ENCODE measurements at regions not wholly inside any gene's neighbourhood (a gene's known extent, or its start where the extent isn't known, plus 50 kb on each side); places are given as distances from the start of the nearest gene placed in this dataset.

DNA sequence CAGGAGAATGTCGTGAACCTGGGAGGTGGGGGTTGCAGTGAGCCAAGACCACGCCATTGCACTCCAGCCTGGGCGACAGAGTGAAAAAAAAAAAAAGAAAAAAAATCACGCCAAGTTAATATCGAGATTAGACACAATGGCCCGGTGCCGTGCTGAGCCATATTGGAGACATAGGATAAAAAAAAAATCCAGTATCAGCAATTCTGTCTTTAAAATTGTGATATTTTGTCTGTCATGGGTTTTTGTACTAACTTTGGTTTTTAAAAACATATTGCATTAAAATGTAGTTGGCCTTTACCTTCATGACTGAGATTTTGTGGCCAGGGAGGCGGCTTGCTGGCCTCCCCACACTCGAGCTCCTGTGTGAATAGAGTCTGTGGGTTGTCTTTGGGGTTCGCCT is 62.8 kb upstream of the PITRM1 start:
- intact Hi-C loops (cut with DNase I), result loop anchor here in 9 of 10 donors (5.0 to 10.0 kb wide), 10 partner anchors 542 to 1532 kb away; partner anchors contain the start of gene KLF6 (in 1 of the 9)
- TF ChIP-seq POLR2A (IDR thresholded peaks at IDR 0.05), result no peak
- TF ChIP-seq, protein P1, sequence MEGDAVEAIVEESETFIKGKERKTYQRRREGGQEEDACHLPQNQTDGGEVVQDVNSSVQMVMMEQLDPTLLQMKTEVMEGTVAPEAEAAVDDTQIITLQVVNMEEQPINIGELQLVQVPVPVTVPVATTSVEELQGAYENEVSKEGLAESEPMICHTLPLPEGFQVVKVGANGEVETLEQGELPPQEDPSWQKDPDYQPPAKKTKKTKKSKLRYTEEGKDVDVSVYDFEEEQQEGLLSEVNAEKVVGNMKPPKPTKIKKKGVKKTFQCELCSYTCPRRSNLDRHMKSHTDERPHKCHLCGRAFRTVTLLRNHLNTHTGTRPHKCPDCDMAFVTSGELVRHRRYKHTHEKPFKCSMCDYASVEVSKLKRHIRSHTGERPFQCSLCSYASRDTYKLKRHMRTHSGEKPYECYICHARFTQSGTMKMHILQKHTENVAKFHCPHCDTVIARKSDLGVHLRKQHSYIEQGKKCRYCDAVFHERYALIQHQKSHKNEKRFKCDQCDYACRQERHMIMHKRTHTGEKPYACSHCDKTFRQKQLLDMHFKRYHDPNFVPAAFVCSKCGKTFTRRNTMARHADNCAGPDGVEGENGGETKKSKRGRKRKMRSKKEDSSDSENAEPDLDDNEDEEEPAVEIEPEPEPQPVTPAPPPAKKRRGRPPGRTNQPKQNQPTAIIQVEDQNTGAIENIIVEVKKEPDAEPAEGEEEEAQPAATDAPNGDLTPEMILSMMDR (IDR thresholded peaks at IDR 0.05), result no peak

DNA sequence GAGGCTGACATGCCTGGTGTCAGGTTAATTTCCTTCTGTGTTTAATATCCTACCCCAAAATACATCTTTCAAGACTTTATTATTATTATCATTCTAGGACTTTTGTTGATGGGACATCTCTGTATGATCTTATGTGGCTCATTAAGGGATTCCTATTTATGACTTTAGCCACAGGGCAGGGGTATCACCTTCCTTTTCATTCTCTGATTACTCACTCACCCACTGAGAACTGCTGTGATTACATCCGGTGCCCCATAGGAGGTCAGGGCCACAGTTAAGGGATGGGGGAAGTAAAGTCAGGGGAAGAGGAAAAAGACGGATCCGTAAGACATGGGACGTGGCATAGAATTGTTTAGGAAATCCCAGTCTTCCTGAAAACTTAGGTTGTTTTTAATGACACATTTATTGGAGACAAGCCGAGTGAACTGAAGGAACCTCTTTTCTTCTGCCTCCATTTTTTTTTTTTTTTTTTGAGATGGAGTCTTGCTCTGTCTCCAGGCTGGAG is 61.0 kb upstream of the PITRM1 start:
- ATAC-seq, result no peak
- Histone ChIP-seq H3K4me1 (peaks cover 0 to 3% (median 0%) of the 10 kb centered on the region in 12 donors), H3K27ac (no peak overlapping the region), H3K36me3 (no peaks in the 10 kb centered on the region), H3K9me3 (no peaks in the 10 kb centered on the region), H3K4me3 (no peak overlapping the region), H3K27me3 (no peaks in the 10 kb centered on the region)
- intact Hi-C loops (cut with DNase I), result loop anchor here in 7 of 10 donors (10.0 kb wide), 4 partner anchors 551 to 1531 kb away; partner anchors contain the start of gene KLF6 (in 1 of the 7)
- no peak for DNase-seq
- TF ChIP-seq POLR2A (IDR thresholded peaks at IDR 0.05), result no peak
- TF ChIP-seq, protein P1 (IDR thresholded peaks at IDR 0.05), result no peak
- WGBS, 4 donors, result 65 to 83% (median 75%) methylated on average over 5 of the region's 5 CpGs

More for the DNA sequence above, 62.8 kb upstream of the PITRM1 start:
- ATAC-seq, result no peak
- Histone ChIP-seq H3K36me3 (no peaks in the 10 kb centered on the region), H3K27me3 (no peaks in the 10 kb centered on the region), H3K4me3 (no peak overlapping the region), H3K27ac (no peak overlapping the region), H3K4me1 (peaks cover 0 to 10% (median 3%) of the 10 kb centered on the region in 12 donors), H3K9me3 (no peaks in the 10 kb centered on the region)
- DNase-seq, result no peak
- WGBS, 4 donors, result 91 to 94% (median 93%) methylated on average over 10 of the region's 10 CpGs

- TF ChIP-seq, protein P1 (IDR thresholded peaks at IDR 0.05), result peak in 4 of 12 donors; percentile 5 to 21 (median 20)
- TF ChIP-seq POLR2A (IDR thresholded peaks at IDR 0.05), result no peak
- intact Hi-C loops (cut with DNase I), result loop anchor here in 7 of 10 donors (10.0 kb wide), 4 partner anchors 553 to 1533 kb away; partner anchors contain the start of gene KLF6 (in 1 of the 7)
- ATAC-seq (peak in 2 of 4 donors; percentile 35 to 79), DNase-seq (no peak)
- H3K4me1 ChIP-seq, result peaks cover 0 to 15% (median 5%) of the 10 kb centered on the region in 12 donors
- 88 to 95% (median 91%) methylated on average over 12 of the region's 12 CpGs for WGBS, 4 donors
- H3K9me3 ChIP-seq, result no peaks in the 10 kb centered on the region
- no peak overlapping the region for H3K4me3 ChIP-seq
- H3K27ac ChIP-seq, result no peak overlapping the region
- H3K36me3 ChIP-seq, result no peaks in the 10 kb centered on the region
- no peaks in the 10 kb centered on the region for H3K27me3 ChIP-seq
Observed at GRCh38 chr10:3231951-3232730, 59.6 kb upstream of the PITRM1 start.

- ATAC-seq, result no peak
- Histone ChIP-seq H3K36me3 (no peaks in the 10 kb centered on the region), H3K4me1 (peaks cover 0 to 17% (median 9%) of the 10 kb centered on the region in 12 donors), H3K9me3 (no peaks in the 10 kb centered on the region), H3K4me3 (no peak overlapping the region), H3K27ac (no peak overlapping the region), H3K27me3 (no peaks in the 10 kb centered on the region)
- DNase-seq, result no peak
- 65 to 84% (median 79%) methylated on average over 3 of the region's 3 CpGs for WGBS, 4 donors
- TF ChIP-seq, protein P1 (IDR thresholded peaks at IDR 0.05), result no peak
- TF ChIP-seq POLR2A (IDR thresholded peaks at IDR 0.05), result no peak
- intact Hi-C loops (cut with DNase I), result loop anchor here in 7 of 10 donors (10.0 kb wide), 4 partner anchors 555 to 1535 kb away; partner anchors contain the start of gene KLF6 (in 1 of the 7)
Observed at GRCh38 chr10:3229815-3230214, 57.2 kb upstream of the PITRM1 start.

All from heart left ventricle (tissue), 16 donors.